22Rv1 (cell line): ENCODE measurements at regions not wholly inside any gene's neighbourhood (a gene's known extent, or its start where the extent isn't known, plus 50 kb on each side); places are given as distances from the start of the nearest gene placed in this dataset.

ENCODE experiments used
- CTCF ChIP-seq: fragments of 450-650 bp; IDR thresholded peaks from 2 replicates; pipeline ENCODE4 v1.5.1; 2017; ENCODE audit warnings: mild to moderate bottlenecking
- ZFX ChIP-seq: fragments of 450-650 bp; IDR thresholded peaks from 2 replicates; pipeline ENCODE4 v1.6.1; 2017; ENCODE audit warnings: antibody characterized with exemption, borderline replicate concordance

GRCh38 chr1:14285238-14285637 lies 313.2 kb upstream of the KAZN start:
- TF ChIP-seq CTCF (no peak), ZFX (no peak)
